ENCODE measurements at regions not wholly inside any gene's neighbourhood (a gene's known extent, or its start where the extent isn't known, plus 50 kb on each side); places are given as distances from the start of the nearest gene placed in this dataset.

DNA sequence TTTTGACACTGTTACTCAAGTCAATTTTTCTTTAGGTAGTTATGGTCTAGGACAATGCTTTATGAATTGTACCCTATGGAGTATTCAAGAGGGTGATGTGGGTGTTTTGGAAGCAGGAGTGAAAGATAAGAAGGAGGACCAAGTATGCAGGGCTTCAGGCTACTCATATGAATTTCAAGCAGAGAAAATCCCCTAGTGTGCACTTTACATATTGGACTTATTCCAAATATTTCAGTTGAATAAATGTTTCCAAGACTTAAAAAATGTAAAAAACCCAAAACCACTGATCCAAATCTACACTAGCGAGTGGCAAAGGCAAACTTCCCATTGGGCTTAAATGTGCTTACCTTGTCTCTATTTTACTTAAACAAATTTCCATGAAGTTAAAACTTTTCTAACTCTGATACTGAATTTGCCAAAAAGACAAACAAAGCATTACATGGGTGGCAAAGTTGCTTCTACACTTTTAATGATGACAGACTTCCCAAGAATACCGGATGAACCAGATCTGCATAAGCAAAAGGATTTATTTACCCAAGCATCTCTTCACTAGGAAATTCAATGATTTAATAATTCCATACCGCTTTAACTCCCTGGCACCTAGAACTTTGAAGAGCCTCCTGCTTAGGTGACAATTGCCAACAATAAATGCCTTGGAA lies 1233.5 kb upstream of the NXPH2 start:
- H4K20me1 ChIP-seq (ENCODE audit: insufficient read depth, low read length): no peaks in the 10 kb centered on the region
- no peaks in the 10 kb centered on the region for H3K9me2 ChIP-seq (ENCODE audit: low read depth, low read length)
- H3K4me3 ChIP-seq (ENCODE audit: low read depth, low read length, poor library complexity, severe bottlenecking): no peak overlapping the region
- H3K36me3 ChIP-seq (ENCODE audit: insufficient read depth, low read length): no peaks in the 10 kb centered on the region
- TF ChIP-seq, protein P1, sequence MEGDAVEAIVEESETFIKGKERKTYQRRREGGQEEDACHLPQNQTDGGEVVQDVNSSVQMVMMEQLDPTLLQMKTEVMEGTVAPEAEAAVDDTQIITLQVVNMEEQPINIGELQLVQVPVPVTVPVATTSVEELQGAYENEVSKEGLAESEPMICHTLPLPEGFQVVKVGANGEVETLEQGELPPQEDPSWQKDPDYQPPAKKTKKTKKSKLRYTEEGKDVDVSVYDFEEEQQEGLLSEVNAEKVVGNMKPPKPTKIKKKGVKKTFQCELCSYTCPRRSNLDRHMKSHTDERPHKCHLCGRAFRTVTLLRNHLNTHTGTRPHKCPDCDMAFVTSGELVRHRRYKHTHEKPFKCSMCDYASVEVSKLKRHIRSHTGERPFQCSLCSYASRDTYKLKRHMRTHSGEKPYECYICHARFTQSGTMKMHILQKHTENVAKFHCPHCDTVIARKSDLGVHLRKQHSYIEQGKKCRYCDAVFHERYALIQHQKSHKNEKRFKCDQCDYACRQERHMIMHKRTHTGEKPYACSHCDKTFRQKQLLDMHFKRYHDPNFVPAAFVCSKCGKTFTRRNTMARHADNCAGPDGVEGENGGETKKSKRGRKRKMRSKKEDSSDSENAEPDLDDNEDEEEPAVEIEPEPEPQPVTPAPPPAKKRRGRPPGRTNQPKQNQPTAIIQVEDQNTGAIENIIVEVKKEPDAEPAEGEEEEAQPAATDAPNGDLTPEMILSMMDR (IDR thresholded peaks at IDR 0.05; ENCODE audit: low read length): no peak
- TF ChIP-seq EZH2 (IDR thresholded peaks at IDR 0.05; ENCODE audit: borderline replicate concordance, low read length): no peak
- no peak overlapping the region for H3K27ac ChIP-seq (ENCODE audit: low read depth, low read length, poor library complexity, severe bottlenecking)
- no peak overlapping the region for H2AFZ ChIP-seq (ENCODE audit: low read length)
- no peaks in the 10 kb centered on the region for H3K79me2 ChIP-seq (ENCODE audit: insufficient read depth, low read length)
- no peak overlapping the region for H3K9ac ChIP-seq (ENCODE audit: low read length)
- no peaks in the 10 kb centered on the region for H3F3A ChIP-seq (ENCODE audit: insufficient read depth, low read length)
- H3K4me1 ChIP-seq (ENCODE audit: insufficient read depth, low read length, severe bottlenecking): no peaks in the 10 kb centered on the region
- H3K4me2 ChIP-seq (ENCODE audit: low read length): no peak overlapping the region
- H3K9me3 ChIP-seq (ENCODE audit: low read length): no peaks in the 10 kb centered on the region
- no peaks in the 10 kb centered on the region for H3K27me3 ChIP-seq (ENCODE audit: insufficient read depth, low read length)

DNA sequence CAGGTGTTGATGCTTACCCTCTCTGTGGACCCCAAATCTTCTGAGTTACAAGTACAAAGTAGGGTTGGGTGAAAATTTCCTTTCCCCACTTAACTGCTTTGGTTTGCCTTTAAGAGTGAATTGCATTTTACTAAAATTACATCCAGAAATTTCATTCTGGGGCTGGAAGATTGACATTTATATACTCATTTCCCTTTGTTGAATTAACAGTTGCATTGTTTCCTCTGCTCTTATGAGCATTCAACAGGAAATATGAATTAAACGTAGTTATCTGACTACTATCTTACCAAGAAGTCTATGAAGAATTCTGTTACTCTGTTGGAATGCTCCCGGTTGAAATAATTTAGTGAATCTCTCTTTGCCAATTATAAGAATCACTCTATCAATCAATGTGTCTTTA lies 1231.1 kb upstream of the NXPH2 start:
- TF ChIP-seq, protein P1 (IDR thresholded peaks at IDR 0.05; ENCODE audit: low read length): no peak
- TF ChIP-seq EZH2 (IDR thresholded peaks at IDR 0.05; ENCODE audit: borderline replicate concordance, low read length): no peak
- H3K27me3 ChIP-seq (ENCODE audit: insufficient read depth, low read length): no peaks in the 10 kb centered on the region

DNA sequence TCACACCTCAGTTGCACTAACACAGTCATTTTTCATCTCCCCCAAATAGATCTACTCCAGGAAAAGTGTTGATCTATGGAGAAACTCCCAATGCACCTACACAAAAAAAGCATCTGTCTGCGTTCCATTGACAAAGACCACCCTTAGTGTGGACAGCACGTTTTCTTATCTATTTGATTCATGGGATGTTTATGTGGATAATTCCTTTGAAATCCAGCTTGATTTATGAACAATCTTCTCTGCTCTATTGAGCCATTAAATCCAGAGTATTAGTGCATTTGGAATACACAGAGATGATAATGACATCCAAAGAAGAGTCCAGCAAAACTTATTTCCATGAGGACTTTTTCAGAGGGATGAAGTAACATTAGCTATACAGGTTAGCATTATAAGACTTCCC lies 1221.9 kb upstream of the NXPH2 start:
- H3K79me2 ChIP-seq (ENCODE audit: insufficient read depth, low read length): no peaks in the 10 kb centered on the region
- no peaks in the 10 kb centered on the region for H3K9me3 ChIP-seq (ENCODE audit: low read length)
- no peak overlapping the region for H3K4me3 ChIP-seq (ENCODE audit: low read depth, low read length, poor library complexity, severe bottlenecking)
- no peaks in the 10 kb centered on the region for H3F3A ChIP-seq (ENCODE audit: insufficient read depth, low read length)
- no peaks in the 10 kb centered on the region for H3K27me3 ChIP-seq (ENCODE audit: insufficient read depth, low read length)
- H3K27ac ChIP-seq (ENCODE audit: low read depth, low read length, poor library complexity, severe bottlenecking): no peak overlapping the region
- H3K9me2 ChIP-seq (ENCODE audit: low read depth, low read length): no peaks in the 10 kb centered on the region
- no peaks in the 10 kb centered on the region for H4K20me1 ChIP-seq (ENCODE audit: insufficient read depth, low read length)
- no peaks in the 10 kb centered on the region for H3K4me1 ChIP-seq (ENCODE audit: insufficient read depth, low read length, severe bottlenecking)
- no peaks in the 10 kb centered on the region for H3K36me3 ChIP-seq (ENCODE audit: insufficient read depth, low read length)
- TF ChIP-seq EZH2 (IDR thresholded peaks at IDR 0.05; ENCODE audit: borderline replicate concordance, low read length): no peak
- TF ChIP-seq, protein P1 (IDR thresholded peaks at IDR 0.05; ENCODE audit: low read length): no peak
- no peak overlapping the region for H3K4me2 ChIP-seq (ENCODE audit: low read length)
- H3K9ac ChIP-seq (ENCODE audit: low read length): no peak overlapping the region
- no peak overlapping the region for H2AFZ ChIP-seq (ENCODE audit: low read length)

More for the DNA sequence above, 1231.1 kb upstream of the NXPH2 start:
- Histone ChIP-seq H3K79me2 (ENCODE audit: insufficient read depth, low read length) (no peaks in the 10 kb centered on the region), H3K9me2 (ENCODE audit: low read depth, low read length) (no peaks in the 10 kb centered on the region), H2AFZ (ENCODE audit: low read length) (no peak overlapping the region), H3F3A (ENCODE audit: insufficient read depth, low read length) (no peaks in the 10 kb centered on the region), H4K20me1 (ENCODE audit: insufficient read depth, low read length) (no peaks in the 10 kb centered on the region), H3K9me3 (ENCODE audit: low read length) (no peaks in the 10 kb centered on the region), H3K36me3 (ENCODE audit: insufficient read depth, low read length) (no peaks in the 10 kb centered on the region), H3K4me1 (ENCODE audit: insufficient read depth, low read length, severe bottlenecking) (no peaks in the 10 kb centered on the region), H3K4me3 (ENCODE audit: low read depth, low read length, poor library complexity, severe bottlenecking) (no peak overlapping the region), H3K4me2 (ENCODE audit: low read length) (no peak overlapping the region), H3K27ac (ENCODE audit: low read depth, low read length, poor library complexity, severe bottlenecking) (no peak overlapping the region), H3K9ac (ENCODE audit: low read length) (no peak overlapping the region)

All from OCI-LY1 (cell line).